CD1c-positive myeloid dendritic cell (primary cell): ENCODE measurements at regions not wholly inside any gene's neighbourhood (a gene's known extent, or its start where the extent isn't known, plus 50 kb on each side); places are given as distances from the start of the nearest gene placed in this dataset.
"Not testable (repeated sequence)": the region's sequence is repeated elsewhere in the genome, so short reads cannot be mapped to it uniquely, and the experiment has no call there.

Source experiments
- DNase-seq: peaks from one replicate; pipeline ENCODE4 v3.0.0-alpha.2; 2016; ENCODE audit errors: extremely low spot score

- no peak for DNase-seq
These were observed 89.2 kb upstream of the STMND1 start for GRCh38 chr6:17012421-17013225.

GRCh38 chr6:17011985-17012384 lies 89.9 kb upstream of the STMND1 start:
- DNase-seq: no peak

GRCh38 chr6:17007749-17008148 lies 94.1 kb upstream of the STMND1 start:
- no peak for DNase-seq

- no peak for DNase-seq
These were observed 95.3 kb upstream of the STMND1 start for GRCh38 chr6:17006543-17006942.

GRCh38 chr6:17004269-17004668 lies 97.6 kb upstream of the STMND1 start:
- DNase-seq: no peak

- no peak for DNase-seq
These were observed 99.7 kb upstream of the STMND1 start for GRCh38 chr6:17002123-17002522.

GRCh38 chr6:17001188-17001587 lies 100.7 kb upstream of the STMND1 start:
- DNase-seq: no peak

- no peak for DNase-seq
These were observed 102.1 kb upstream of the STMND1 start for GRCh38 chr6:16999491-17000436.

GRCh38 chr6:16998461-16998860 lies 103.4 kb upstream of the STMND1 start:
- DNase-seq: no peak

- no peak for DNase-seq
These were observed 106.2 kb upstream of the STMND1 start for GRCh38 chr6:16995511-16996250.

- DNase-seq: no peak
These were observed 108.5 kb upstream of the STMND1 start for GRCh38 chr6:16993396-16993795.

GRCh38 chr6:16991981-16992629 lies 109.7 kb upstream of the STMND1 start:
- DNase-seq: no peak

GRCh38 chr6:16989976-16990375 lies 111.9 kb upstream of the STMND1 start:
- DNase-seq: not testable (repeated sequence)

- DNase-seq: no peak
These were observed 112.5 kb upstream of the STMND1 start for GRCh38 chr6:16989382-16989781.

- DNase-seq: no peak
These were observed 113.9 kb upstream of the STMND1 start for GRCh38 chr6:16987996-16988395.

- DNase-seq: peak; percentile 17
These were observed 116.2 kb upstream of the STMND1 start for GRCh38 chr6:16985513-16986284.

GRCh38 chr6:16982807-16983206 lies 119.0 kb upstream of the STMND1 start:
- DNase-seq: peak; percentile 67

- peak; percentile 69 for DNase-seq
These were observed 122.0 kb upstream of the STMND1 start for GRCh38 chr6:16979677-16980370.

GRCh38 chr6:16978686-16979085 lies 123.2 kb upstream of the STMND1 start:
- no peak for DNase-seq
